ENCODE measurements at regions not wholly inside any gene's neighbourhood (a gene's known extent, or its start where the extent isn't known, plus 50 kb on each side); places are given as distances from the start of the nearest gene placed in this dataset.

DNA sequence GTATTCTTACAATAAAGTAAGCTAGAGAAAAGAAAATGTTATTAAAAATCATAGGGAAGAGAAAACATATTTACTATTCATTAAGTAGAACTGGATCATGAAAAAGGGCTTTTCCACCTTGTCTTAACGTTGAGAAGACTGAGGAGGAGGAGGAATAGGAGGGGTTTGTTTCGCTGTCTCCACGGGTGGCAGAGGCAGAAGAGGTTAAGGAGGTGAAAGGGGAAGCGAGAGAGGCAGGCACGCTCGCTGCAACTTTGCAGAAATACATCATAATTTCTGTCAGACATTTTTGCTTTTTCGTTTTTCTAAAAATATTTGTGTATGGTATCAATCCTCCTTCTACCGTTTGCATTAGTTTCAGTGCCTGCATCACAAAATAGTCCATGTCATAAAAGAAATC is 2375.1 kb upstream of the AGA start:
- no peaks in the 10 kb centered on the region for H3K36me3 ChIP-seq (ENCODE audit: insufficient read depth, low read length)
- H4K20me1 ChIP-seq (ENCODE audit: insufficient read depth, low read length) = no peaks in the 10 kb centered on the region
- H3K4me2 ChIP-seq (ENCODE audit: low read length) = no peak overlapping the region
- no peaks in the 10 kb centered on the region for H3K4me1 ChIP-seq (ENCODE audit: insufficient read depth, low read length)
- H2AFZ ChIP-seq (ENCODE audit: low read depth, low read length) = no peak overlapping the region
- DNase-seq (ENCODE audit: low read depth) (no peak), FAIRE-seq (no peak)
- no peaks in the 10 kb centered on the region for H3K9me3 Mint-ChIP-seq (ENCODE audit: unreplicated experiment)
- no peaks in the 10 kb centered on the region for H3K27me3 ChIP-seq (ENCODE audit: insufficient read depth, low read length)
- H3K9ac ChIP-seq (ENCODE audit: low read length) = no peak overlapping the region
- H3K9me3 ChIP-seq (ENCODE audit: insufficient read depth, low read depth, low read length) = no peaks in the 10 kb centered on the region
- H3K4me1 Mint-ChIP-seq (ENCODE audit: low read depth, unreplicated experiment) = no peaks in the 10 kb centered on the region
- no peak for TF ChIP-seq EZH2 (IDR thresholded peaks at IDR 0.05; ENCODE audit: insufficient read depth, low read length)
- TF ChIP-seq, protein P1, sequence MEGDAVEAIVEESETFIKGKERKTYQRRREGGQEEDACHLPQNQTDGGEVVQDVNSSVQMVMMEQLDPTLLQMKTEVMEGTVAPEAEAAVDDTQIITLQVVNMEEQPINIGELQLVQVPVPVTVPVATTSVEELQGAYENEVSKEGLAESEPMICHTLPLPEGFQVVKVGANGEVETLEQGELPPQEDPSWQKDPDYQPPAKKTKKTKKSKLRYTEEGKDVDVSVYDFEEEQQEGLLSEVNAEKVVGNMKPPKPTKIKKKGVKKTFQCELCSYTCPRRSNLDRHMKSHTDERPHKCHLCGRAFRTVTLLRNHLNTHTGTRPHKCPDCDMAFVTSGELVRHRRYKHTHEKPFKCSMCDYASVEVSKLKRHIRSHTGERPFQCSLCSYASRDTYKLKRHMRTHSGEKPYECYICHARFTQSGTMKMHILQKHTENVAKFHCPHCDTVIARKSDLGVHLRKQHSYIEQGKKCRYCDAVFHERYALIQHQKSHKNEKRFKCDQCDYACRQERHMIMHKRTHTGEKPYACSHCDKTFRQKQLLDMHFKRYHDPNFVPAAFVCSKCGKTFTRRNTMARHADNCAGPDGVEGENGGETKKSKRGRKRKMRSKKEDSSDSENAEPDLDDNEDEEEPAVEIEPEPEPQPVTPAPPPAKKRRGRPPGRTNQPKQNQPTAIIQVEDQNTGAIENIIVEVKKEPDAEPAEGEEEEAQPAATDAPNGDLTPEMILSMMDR (IDR thresholded peaks at IDR 0.05; ENCODE audit: insufficient read depth, low read depth, low read length) = no peak
- H3K27me3 Mint-ChIP-seq (ENCODE audit: low read depth, unreplicated experiment) = no peaks in the 10 kb centered on the region
- no peak overlapping the region for H3K27ac ChIP-seq (ENCODE audit: low read depth, low read length)
- no peaks in the 10 kb centered on the region for H3K36me3 Mint-ChIP-seq (ENCODE audit: low read depth, unreplicated experiment)
- no peaks in the 10 kb centered on the region for H3K79me2 ChIP-seq (ENCODE audit: insufficient read depth, low read length)
- no peak overlapping the region for H3K4me3 ChIP-seq (ENCODE audit: insufficient read depth, low read depth, low read length)
- H3K4me3 Mint-ChIP-seq (ENCODE audit: unreplicated experiment) = no peak overlapping the region
- H3K27ac Mint-ChIP-seq (ENCODE audit: unreplicated experiment) = no peak overlapping the region

- TF ChIP-seq, protein P1 (IDR thresholded peaks at IDR 0.05; ENCODE audit: insufficient read depth, low read depth, low read length) = no peak
- no peak for TF ChIP-seq EZH2 (IDR thresholded peaks at IDR 0.05; ENCODE audit: insufficient read depth, low read length)
- Histone ChIP-seq H3K9me3 (ENCODE audit: insufficient read depth, low read depth, low read length) (no peaks in the 10 kb centered on the region), H3K9ac (ENCODE audit: low read length) (no peak overlapping the region), H3K27ac (ENCODE audit: low read depth, low read length) (no peak overlapping the region), H4K20me1 (ENCODE audit: insufficient read depth, low read length) (no peaks in the 10 kb centered on the region), H3K4me3 (ENCODE audit: insufficient read depth, low read depth, low read length) (no peak overlapping the region), H3K4me2 (ENCODE audit: low read length) (no peak overlapping the region), H3K79me2 (ENCODE audit: insufficient read depth, low read length) (no peaks in the 10 kb centered on the region), H3K4me1 (ENCODE audit: insufficient read depth, low read length) (no peaks in the 10 kb centered on the region), H2AFZ (ENCODE audit: low read depth, low read length) (no peak overlapping the region), H3K36me3 (ENCODE audit: insufficient read depth, low read length) (no peaks in the 10 kb centered on the region), H3K27me3 (ENCODE audit: insufficient read depth, low read length) (no peaks in the 10 kb centered on the region)
- H3K9me3 Mint-ChIP-seq (ENCODE audit: unreplicated experiment) = no peaks in the 10 kb centered on the region
- no peak for FAIRE-seq
- no peak overlapping the region for H3K4me3 Mint-ChIP-seq (ENCODE audit: unreplicated experiment)
- H3K4me1 Mint-ChIP-seq (ENCODE audit: low read depth, unreplicated experiment) = no peaks in the 10 kb centered on the region
- H3K27me3 Mint-ChIP-seq (ENCODE audit: low read depth, unreplicated experiment) = no peaks in the 10 kb centered on the region
- no peaks in the 10 kb centered on the region for H3K36me3 Mint-ChIP-seq (ENCODE audit: low read depth, unreplicated experiment)
- no peak for DNase-seq (ENCODE audit: low read depth)
- no peak overlapping the region for H3K27ac Mint-ChIP-seq (ENCODE audit: unreplicated experiment)
Measured at GRCh38 chr4:179823342-179823741, 2381.1 kb upstream of the AGA start.

- no peak overlapping the region for H3K4me3 Mint-ChIP-seq (ENCODE audit: unreplicated experiment)
- H3K27ac Mint-ChIP-seq (ENCODE audit: unreplicated experiment) = no peak overlapping the region
- H3K27me3 ChIP-seq (ENCODE audit: insufficient read depth, low read length) = no peaks in the 10 kb centered on the region
- DNase-seq (ENCODE audit: low read depth) = no peak
- H3K36me3 ChIP-seq (ENCODE audit: insufficient read depth, low read length) = no peaks in the 10 kb centered on the region
- H3K27ac ChIP-seq (ENCODE audit: low read depth, low read length) = no peak overlapping the region
- no peaks in the 10 kb centered on the region for H3K9me3 Mint-ChIP-seq (ENCODE audit: unreplicated experiment)
- no peak overlapping the region for H3K4me2 ChIP-seq (ENCODE audit: low read length)
- TF ChIP-seq EZH2 (IDR thresholded peaks at IDR 0.05; ENCODE audit: insufficient read depth, low read length) = no peak
- TF ChIP-seq, protein P1 (IDR thresholded peaks at IDR 0.05; ENCODE audit: insufficient read depth, low read depth, low read length) = no peak
- FAIRE-seq = no peak
- H3K4me1 ChIP-seq (ENCODE audit: insufficient read depth, low read length) = no peaks in the 10 kb centered on the region
- no peaks in the 10 kb centered on the region for H3K27me3 Mint-ChIP-seq (ENCODE audit: low read depth, unreplicated experiment)
- no peak overlapping the region for H2AFZ ChIP-seq (ENCODE audit: low read depth, low read length)
- H3K36me3 Mint-ChIP-seq (ENCODE audit: low read depth, unreplicated experiment) = no peaks in the 10 kb centered on the region
- H3K4me3 ChIP-seq (ENCODE audit: insufficient read depth, low read depth, low read length) = no peak overlapping the region
- no peaks in the 10 kb centered on the region for H3K9me3 ChIP-seq (ENCODE audit: insufficient read depth, low read depth, low read length)
- H3K79me2 ChIP-seq (ENCODE audit: insufficient read depth, low read length) = no peaks in the 10 kb centered on the region
- no peaks in the 10 kb centered on the region for H4K20me1 ChIP-seq (ENCODE audit: insufficient read depth, low read length)
- no peaks in the 10 kb centered on the region for H3K4me1 Mint-ChIP-seq (ENCODE audit: low read depth, unreplicated experiment)
- H3K9ac ChIP-seq (ENCODE audit: low read length) = no peak overlapping the region
Measured at GRCh38 chr4:179831274-179831673, 2389.0 kb upstream of the AGA start.
